Activated CD8-positive, alpha-beta memory T cell treated with anti-CD3 and anti-CD28 coated beads, Interleukin-2, amount 50 U/mL, for 4 hours (primary cell): ENCODE measurements at regions not wholly inside any gene's neighbourhood (a gene's known extent, or its start where the extent isn't known, plus 50 kb on each side); places are given as distances from the start of the nearest gene placed in this dataset.

Experiments used
- DNase-seq: peaks from one replicate; pipeline ENCODE4 v3.0.0-alpha.2; 2020

DNA sequence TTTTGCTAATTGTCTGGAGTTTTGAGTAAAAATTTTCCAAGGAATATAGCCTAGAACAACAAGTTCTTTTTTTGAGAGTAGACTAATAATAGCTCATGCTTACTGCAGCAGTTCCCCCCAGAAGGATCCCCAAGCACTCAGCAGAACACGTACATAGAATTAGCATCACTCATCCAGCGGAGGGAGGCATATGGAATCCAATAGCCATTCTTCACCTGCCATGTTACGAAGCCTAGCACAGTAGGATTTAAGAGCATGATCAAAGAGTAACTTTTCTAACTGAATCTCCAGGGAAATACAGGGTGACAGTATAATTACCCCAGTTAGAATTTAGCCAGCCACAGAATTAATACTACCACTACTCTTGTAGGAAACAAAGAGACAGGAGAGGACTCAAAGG lies 511.7 kb upstream of the NOX3 start:
- DNase-seq = no peak

DNA sequence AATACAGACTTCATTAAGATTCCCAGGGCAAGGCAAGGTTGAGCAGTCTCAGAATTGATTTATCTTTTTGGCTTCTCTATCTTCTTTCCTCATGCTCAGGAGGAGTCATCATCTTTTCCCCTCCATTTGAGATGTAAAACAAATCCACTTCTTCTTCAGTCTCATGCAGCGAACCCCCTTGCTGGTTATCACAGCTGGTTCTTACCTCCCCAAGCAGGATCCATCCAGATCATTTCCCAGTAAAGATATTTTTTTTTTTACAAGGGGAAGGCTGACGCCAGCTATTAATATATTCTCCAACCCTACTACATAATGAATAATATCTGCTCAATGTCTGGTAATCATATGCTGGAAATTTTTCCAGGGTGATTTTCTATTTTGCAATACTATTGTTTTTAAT lies 508.9 kb upstream of the NOX3 start:
- DNase-seq = no peak

DNA sequence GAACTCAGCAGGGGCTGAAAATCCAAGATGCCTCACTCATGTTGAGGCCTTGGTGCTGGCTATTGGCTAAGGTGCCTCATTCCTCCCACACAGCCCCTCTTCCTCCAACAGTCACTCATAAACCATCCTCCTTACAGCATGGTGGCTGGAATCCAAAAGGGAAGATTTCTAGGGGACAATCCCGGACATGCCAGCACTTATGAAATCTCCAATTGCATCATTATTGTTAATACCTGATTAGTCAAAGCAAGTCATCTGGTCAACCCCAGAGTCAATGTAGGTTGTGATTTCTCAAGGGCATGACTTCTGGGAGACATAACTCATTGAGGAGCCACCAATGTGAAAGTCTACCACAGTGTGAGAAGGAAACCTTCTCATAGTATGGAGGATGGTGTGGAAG lies 506.6 kb upstream of the NOX3 start:
- DNase-seq = no peak

DNA sequence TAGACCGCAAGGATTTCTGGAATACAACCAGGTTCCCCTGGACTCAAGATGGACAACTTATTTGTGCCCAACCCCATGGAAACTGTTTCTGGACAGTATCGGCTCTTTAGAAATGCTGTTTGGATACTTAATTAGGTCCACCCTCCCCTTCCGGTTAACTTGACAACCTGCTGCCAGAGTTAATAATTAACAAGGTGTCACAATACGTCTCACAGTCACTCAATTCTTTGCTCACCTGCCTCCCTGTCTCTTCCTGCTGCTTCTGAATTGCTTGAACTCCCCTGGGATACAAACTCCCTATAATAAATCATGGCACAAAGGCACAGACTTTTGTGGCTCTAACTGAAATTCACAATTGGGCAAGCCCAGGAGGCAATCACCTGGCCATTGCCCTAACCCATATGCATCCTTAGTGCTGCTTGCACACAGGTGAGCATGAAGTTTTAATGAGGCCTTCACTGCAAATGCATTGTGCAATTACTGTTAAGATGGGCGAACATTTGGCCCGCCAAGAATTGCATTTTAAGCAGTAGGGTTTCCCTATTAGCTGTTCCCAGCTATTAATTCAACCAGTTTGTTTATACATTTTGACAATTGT lies 504.4 kb upstream of the NOX3 start:
- DNase-seq = no peak

DNA sequence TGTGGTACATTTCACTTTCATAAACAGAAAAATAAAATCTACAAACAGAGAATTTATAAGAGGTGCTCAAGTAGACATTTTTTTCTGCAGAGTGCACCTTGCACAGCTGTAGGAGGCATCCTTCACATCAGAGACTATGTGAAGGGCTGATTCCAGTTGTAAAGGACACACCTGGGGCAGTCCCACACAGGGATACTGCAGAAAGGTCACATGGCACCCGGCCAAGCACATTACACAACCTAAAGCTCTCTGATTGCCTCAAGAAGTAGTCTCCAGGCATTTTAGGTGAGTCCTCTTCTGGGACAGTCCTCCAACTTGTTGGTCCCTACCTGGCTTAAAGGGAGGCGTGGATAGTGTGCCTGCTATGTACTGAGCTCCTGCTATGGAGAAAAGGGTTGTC lies 502.9 kb upstream of the NOX3 start:
- no peak for DNase-seq

DNA sequence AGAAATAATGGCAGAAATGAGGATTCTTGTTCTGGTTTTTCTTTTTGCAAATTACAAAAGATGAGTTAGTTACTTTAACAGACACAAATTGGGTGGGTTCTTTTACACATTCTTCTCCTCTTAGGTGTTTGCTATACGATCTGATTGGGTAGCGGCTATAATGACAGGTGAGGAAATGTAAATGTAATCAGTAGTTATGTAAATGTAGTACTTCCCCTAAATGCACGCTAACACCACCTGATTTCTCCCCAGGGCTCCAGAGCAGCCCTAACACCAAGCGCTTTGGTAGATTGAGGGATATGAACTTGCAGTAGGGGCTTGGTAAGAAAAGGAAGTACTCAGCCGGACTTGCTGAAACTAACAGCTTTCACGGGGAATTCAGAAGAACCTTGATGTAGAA lies 499.4 kb upstream of the NOX3 start:
- DNase-seq = no peak

DNA sequence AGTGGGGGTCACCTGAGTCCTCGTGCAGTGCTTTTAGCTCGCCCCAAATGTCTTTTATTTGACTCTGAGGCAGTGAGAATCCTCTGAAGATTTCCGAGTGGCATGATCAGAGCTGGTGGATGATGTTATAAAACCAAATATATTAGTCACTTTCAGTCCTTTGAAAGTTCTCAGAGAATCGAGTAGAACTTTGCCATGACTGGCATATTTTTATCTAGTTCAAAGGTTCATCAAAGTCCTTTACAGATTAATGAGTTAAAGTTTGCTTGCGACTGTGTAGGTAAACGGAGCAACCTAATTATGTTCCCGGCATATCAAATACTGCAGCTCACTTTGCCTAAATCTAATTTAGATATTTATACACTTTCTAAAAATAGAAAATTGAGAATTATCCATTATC lies 498.5 kb upstream of the NOX3 start:
- DNase-seq = no peak

DNA sequence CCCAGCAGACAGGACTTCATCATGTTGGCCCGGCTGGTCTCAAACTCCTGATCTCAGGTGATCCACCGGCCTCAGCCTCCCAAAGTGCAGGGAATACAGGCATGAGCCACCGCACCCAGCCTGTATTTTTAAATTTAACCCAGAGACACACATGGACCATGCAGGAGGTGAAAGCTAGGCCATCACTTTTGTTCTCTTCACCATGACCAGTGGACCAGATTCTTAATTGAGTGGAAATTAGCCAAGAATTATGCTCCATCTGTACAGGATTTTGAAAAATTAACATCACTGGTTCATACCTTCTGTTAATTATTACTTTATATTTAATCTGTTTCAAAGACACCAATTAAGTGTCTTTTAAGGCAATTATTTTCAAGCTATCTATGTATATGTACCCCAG lies 493.6 kb upstream of the NOX3 start:
- no peak for DNase-seq

DNA sequence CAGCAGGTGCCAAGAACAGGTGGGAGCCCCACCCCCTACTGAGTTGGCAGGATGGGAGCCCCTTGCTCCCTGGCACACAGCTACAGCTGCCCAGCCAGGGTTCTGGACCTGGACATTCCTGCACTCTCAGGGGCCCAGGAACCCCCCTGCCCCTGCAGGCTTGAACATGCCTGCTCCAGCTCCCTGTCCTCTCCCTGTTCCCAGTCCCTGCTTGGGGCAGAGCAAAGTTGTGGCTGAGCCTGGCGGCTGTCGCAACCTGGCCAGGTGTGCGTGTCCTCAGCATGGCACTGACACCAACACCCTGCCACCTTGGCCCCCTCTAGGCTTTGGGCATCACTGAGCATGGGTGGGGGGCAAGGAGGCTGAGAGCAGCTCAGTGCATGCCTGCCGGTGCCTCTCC lies 491.2 kb upstream of the NOX3 start:
- no peak for DNase-seq

DNA sequence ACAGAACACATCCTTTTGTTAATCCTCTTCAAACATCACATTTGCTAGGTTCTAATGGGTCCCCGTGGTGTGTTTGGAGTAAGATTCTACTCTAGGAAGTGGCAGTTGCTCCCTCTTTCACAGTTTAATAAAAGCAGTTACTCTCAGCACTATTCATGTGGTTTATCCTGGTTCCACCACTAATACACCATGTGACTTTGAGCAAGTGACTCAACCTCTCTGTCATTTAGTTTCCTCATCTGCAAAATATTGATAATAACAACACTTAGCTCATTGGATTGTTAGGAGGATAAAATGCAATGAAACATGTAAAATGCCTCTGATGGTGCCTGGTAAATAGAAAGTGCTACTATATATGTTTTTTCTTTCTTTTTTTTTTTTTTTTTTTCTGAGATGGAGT lies 488.0 kb upstream of the NOX3 start:
- DNase-seq = no peak

DNA sequence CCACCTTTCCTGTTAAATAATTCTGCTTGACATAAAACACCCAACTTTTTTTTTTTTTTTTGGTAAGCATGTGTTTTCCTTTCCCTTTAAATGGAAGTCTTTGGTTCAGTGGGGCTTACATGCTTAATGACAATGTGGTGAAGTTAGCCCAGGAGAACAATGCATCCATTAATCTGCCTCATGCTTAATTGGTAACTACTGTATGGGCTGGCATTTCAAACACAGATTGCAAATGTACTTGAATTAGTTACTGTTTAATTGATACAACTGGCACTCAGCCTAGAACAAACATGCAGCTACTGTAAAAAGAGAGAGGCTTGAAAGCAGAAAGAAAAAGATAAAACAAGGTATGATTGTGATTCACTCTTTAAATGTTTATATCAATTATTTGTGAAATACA lies 483.6 kb upstream of the NOX3 start:
- DNase-seq = no peak

DNA sequence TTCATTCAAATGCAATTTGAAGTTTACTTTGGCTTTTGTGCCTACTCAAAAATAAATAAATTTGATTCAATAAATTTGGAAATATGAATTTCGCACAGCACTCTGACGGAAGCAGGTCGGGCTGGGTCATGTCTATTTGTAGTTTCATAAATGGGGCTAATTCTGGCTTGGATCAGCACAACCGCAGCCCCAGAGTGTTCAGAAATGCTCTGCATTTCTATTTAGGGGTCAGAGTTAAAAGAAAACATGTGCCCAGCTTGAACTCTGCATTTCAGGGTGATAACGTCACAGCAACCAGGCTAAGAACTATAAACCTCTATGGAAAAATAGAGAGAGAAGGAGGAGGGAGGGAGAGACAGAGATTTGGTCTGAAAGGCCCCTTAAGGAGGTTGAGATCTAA lies 480.9 kb upstream of the NOX3 start:
- DNase-seq = no peak

DNA sequence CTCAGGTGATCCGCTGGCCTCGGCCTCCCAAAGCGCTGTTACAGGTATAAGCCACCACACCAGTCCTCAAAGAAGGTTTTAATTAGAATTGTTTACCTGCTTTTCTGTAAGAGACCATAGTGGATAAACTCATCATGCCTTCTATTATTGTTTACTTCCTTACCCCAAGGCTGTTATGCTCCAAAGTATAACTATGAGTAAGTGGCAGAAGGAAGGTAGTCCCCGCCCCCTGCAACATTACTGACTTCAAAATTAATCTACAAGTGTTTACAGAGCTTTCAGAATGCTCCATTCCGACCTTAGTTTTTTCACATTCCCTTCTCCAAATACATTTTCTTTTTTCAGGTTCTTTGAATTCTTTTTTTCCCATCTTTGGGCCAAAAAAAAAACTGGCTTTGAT lies 480.5 kb upstream of the NOX3 start:
- DNase-seq = no peak

DNA sequence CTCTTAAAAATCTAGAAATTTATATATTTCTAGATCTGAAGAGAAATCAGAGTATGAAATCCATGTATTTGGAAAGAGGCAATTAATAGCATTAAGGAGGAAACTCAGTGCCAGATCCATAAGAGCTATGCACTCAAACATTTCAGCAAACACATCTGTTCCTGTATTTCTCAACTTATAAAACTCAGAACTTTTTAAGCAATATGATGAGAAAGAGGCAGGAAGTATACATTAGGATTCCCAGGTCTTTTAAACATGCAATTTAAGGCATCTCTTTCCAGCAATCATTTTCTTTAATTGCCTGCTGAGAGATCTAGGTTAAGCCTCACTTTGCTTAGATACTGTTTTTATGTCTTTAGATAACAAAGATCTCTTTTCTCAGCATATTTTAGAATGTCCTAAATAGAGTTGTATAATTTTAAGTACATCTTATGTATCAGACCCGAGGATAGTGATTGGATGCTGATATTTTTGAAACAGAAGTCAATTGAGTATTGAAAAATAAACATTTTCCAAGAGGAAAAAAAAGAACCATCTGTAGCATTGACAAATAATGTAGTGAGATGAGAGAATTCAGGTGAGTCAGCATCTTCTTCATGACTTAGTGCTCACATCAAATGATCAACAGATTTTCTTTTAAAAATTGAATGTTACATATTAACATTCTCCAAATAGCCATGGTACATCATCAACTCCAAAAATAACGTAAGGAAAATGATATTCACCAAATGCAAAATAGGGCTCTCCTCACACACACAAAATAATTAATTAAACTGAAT lies 461.4 kb upstream of the NOX3 start:
- no peak for DNase-seq

DNA sequence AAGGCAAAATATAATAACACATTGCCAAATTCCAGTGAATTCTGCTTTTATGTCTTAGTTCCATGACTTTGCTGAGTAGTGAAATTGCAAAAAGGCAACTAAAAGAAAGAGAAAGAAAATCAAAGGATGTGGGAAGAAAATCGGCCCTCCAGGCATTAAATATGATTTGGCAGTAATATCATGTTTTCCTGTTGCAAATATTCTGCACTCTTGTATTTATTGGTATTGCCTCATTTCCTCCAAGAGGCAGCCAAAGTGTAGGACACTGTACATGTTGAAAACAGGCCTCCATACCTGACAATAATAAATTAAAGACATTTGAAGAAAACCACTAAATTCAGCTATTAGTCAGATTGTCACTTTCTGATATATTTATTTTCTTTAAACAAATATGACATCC lies 460.0 kb upstream of the NOX3 start:
- no peak for DNase-seq

DNA sequence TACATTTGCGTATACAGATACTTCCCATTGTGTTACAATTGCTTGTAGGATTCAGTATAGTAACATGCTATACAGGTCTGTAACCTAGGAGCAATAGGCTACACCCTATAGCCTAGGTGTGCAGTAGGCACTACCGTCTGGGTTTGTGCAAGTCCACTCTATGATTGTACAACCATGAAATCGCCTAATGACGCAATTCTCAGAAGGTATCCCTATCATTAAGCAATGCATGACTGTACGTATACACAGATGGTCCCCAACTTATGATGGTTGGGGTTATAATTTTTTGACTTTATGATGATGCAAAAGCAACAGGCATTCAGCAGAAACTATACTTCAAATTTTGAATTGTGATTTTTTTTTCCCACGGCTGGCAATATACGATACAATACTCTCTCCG lies 458.2 kb upstream of the NOX3 start:
- no peak for DNase-seq

DNA sequence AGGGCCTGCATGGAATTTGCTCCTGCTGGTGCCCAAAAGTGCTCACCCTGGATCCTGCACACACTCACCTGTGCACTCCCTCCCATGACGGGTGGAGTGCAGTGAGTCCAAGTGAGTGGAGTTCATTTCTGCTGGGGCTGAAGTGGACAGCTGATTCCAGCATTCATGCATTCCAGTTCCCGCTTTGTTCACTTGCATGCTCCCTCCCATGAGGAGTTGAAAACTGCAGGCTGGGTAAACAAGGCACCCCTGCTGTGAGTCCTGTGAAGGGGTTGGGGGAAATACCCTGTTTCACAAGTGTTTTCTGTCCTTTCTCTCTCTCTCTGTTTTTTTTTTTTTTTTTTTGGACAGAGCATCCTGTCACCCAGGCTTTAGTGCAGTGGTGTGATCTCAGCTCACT lies 454.1 kb upstream of the NOX3 start:
- DNase-seq = no peak

DNA sequence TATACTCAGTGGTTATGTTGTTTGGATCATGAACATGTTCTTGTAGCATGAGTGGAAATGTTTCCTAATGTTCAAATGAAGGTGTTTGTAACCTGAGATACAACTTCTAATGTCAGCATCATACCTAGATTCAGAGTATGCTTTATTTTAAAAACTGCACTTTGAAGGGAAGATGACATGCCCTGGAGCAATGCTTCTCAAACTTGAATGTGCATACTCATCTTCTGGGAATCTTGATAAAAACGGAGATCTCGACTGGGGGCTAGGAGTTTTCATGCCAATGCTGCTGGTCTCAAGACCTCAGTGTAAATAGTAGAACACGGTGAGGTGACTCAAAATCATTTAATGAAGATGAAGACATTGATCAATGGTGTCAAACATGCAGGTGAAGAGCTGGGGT lies 440.0 kb upstream of the NOX3 start:
- no peak for DNase-seq

DNA sequence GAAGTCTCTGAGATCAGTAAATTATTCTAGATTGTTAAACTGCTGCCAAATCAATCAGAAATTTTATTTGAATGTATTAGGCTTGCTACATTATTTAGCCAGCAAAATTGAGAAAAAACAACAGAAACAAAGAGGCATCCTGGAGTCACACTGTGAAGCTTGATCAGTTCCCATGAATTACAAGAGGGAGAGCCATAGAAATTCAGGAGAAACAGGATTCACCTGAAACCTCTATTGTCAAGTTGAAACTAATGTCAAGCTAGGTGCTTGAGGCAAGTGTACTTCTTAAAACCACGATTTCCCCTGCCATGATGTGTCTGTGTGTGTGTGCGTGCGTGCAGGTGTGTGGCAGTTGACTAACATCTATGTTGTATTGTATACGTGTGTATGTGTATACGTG lies 439.1 kb upstream of the NOX3 start:
- no peak for DNase-seq

DNA sequence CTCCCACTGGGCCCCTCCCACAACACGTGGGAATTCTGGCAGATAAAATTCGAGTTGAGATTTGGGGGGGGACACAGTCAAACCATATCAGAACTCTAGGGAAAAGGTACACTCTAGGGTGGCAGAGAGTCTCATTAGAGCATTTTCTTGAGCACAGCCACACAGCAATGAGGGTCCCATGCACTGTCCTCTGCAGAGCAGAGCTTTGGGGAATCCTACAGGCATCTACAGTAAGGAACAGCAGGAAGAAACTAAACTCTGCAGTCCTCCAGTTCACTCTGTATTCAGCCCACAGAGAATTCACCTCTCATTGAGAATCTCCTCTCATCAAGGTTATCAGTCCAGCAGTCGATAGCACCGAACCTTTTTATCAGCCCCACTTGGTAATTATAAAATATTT lies 438.6 kb upstream of the NOX3 start:
- no peak for DNase-seq

DNA sequence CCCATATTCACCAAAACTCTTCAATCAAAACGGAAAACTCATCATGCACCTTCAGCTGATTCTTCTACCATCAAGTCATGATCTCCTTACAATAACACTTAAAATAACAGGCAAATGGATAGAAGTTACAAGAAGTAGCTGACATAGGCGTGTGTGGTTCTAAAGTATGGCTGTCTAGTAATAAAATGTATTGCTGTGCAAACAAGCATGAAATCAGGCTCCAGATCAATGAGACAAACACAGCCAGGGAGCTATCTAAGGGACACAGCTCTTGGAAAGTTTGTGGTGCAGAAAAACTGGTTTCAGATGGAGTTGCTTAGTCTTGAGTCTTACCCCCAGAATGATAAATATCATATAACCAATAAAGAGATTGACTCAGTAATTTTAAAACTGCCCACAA lies 434.8 kb upstream of the NOX3 start:
- no peak for DNase-seq

DNA sequence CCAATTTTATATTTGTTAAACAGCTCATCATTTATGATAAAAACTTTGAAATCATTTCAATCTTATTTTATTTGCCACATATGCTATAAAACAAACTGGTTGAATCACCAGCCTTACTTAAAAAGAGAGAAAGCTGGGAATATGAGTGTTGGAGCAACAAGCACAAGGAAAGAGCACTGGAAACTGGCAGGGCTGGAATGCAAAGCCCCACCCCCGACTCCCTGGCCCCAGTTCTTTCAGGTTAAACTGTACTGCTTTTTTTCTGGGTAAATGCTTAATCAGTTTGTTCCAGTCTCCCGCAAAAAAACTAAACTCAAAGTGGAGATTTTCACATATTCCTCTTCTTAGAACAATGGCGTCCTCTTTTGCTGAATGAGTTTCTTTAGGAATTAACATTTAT lies 433.8 kb upstream of the NOX3 start:
- no peak for DNase-seq

DNA sequence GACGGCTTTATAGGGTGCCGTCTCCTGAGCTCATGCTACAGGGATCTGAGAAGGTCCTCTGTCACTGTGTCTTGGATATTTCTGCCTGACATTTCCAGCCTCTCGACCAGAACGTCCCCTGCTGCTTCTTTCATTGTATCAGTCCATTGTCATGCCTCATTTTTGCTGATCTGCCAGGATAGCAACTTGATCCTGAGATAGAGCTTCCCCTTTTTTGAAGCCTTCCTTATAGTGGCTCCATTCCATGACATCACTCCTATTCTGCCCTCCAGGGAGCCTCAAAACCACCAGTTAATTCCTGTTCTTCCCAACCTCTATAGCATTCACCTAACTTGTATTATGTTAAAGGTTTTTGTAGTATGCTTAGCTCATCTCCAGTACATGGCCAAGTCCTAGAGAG lies 431.8 kb upstream of the NOX3 start:
- no peak for DNase-seq

DNA sequence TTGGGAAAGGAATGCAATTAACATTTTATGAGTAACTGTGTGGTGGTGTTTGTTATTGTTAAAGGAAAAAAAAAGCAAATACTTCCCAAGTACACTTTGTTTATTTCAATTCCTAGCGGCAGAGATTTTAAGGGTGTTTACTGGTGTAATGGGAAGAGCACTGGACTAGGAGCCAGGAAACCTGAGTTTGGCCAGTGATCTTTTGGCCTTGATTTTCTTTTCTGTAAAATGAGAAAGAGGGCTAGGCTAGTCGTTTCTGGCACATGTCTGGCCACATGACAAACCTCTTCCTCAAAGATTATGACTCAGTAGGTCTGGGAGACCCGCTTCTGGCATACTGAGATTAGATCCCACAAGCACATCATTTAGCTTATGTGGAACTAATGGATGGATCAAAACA lies 428.1 kb upstream of the NOX3 start:
- DNase-seq = no peak

DNA sequence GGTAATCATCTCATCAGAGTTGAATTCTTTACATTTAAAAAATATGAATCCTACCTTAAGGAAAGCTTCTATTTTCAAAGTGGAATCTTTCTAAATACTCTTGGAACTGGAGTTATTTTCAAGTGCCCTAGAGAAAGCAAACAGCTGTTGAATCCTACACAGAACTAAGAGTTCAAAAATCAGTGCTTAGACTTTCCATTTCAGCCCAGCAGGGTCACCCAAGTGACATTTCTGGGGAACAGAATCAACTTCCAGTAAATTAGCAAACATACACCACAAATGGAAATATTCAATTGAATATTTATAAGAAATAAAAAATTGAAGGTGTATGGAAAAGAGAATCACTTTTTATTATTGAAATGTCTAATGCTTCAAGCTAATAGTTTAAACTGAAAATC lies 427.7 kb upstream of the NOX3 start:
- DNase-seq = no peak
